Endothelial cell of umbilical vein (primary cell): ENCODE measurements at regions not wholly inside any gene's neighbourhood (a gene's known extent, or its start where the extent isn't known, plus 50 kb on each side); places are given as distances from the start of the nearest gene placed in this dataset.

Experiments
- EZH2 ChIP-seq: IDR thresholded peaks from 2 replicates; pipeline ENCODE4 v1.6.1; 2012; ENCODE audit warnings: borderline replicate concordance, low read depth, mild to moderate bottlenecking, moderate library complexity, low read length, inconsistent platforms; ENCODE audit not compliant: severe bottlenecking
- FOS ChIP-seq: IDR thresholded peaks from 2 replicates; pipeline ENCODE4 v1.6.1; 2011; ENCODE audit warnings: mild to moderate bottlenecking, low read length, moderate library complexity, borderline replicate concordance; ENCODE audit not compliant: insufficient read depth
- MYC ChIP-seq: IDR thresholded peaks from one replicate; pipeline ENCODE4 v1.6.1; 2011; ENCODE audit warnings: mild to moderate bottlenecking, low read depth, low read length
- POLR2A ChIP-seq: IDR thresholded peaks from 2 replicates; pipeline ENCODE4 v1.6.1; 2012; ENCODE audit warnings: low read depth, mild to moderate bottlenecking, control low read depth, low read length
- POLR2AphosphoS5 ChIP-seq: IDR thresholded peaks from 2 replicates; pipeline ENCODE4 v1.6.1; 2012; ENCODE audit warnings: low read depth, mild to moderate bottlenecking, control low read depth, low read length, moderate library complexity; ENCODE audit not compliant: insufficient read depth
- TF ChIP-seq, protein P1 (sequence below), 2 donors: IDR thresholded peaks; 1 replicate in 1 of 2; 2 replicates in 1 of 2; pipeline ENCODE4 v1.5.1; 2011; ENCODE audit warnings: low read length in 2 of 2, mild to moderate bottlenecking in 2 of 2, moderate library complexity in 2 of 2, control low read depth in 1 of 2, inconsistent platforms in 1 of 2, low read depth in 1 of 2; ENCODE audit not compliant: insufficient read depth in 1 of 2; ENCODE audit errors: extremely low read depth in 1 of 2

DNA sequence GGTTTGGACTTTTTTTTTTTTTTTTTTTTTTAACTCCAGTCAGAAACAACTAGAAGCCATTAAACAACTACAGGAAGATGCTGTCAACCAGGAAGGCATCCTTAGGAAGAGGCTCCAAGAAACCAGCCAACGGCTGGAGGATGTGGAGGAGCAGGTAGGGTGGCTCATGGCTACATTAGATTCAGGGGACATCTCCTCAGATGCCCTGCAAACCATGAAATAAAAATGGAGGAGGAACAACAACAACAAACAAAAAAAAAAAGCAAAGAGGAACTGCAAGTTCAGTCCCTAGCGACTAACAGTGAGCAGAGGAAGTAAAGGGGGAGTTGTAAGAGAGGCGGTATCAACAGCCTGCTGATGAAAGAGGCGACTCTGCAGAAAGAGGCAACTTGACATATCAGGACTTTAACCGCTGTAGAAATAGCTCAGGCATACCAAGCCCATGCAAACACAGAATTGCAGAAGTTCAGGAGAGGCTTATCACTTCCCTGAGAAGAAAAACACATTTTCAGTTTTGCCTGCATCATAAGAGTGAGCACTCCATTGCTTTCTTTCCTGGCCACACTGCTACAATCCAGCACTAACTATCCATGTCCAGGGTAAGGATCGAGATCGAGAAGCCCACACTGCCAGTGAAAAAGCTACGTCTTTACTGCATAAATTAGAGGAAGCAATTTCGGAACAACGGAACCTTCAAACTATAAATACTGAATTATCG is 103.5 kb upstream of the BCAT1 start:
- TF ChIP-seq, protein P1, sequence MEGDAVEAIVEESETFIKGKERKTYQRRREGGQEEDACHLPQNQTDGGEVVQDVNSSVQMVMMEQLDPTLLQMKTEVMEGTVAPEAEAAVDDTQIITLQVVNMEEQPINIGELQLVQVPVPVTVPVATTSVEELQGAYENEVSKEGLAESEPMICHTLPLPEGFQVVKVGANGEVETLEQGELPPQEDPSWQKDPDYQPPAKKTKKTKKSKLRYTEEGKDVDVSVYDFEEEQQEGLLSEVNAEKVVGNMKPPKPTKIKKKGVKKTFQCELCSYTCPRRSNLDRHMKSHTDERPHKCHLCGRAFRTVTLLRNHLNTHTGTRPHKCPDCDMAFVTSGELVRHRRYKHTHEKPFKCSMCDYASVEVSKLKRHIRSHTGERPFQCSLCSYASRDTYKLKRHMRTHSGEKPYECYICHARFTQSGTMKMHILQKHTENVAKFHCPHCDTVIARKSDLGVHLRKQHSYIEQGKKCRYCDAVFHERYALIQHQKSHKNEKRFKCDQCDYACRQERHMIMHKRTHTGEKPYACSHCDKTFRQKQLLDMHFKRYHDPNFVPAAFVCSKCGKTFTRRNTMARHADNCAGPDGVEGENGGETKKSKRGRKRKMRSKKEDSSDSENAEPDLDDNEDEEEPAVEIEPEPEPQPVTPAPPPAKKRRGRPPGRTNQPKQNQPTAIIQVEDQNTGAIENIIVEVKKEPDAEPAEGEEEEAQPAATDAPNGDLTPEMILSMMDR (IDR thresholded peaks at IDR 0.05; ENCODE audit: extremely low read depth in 1 of 2, insufficient read depth in 1 of 2, low read depth in 1 of 2, low read length in 2 of 2) = no peak
- no peak for TF ChIP-seq POLR2AphosphoS5
- no peak for TF ChIP-seq POLR2A
- TF ChIP-seq FOS = no peak
- TF ChIP-seq EZH2 = no peak
- TF ChIP-seq MYC = no peak
